Trophoblast cell (in vitro differentiated cells and primary cell): ENCODE measurements at regions not wholly inside any gene's neighbourhood (a gene's known extent, or its start where the extent isn't known, plus 50 kb on each side); places are given as distances from the start of the nearest gene placed in this dataset.
A peak's percentile ranks its signal among the peaks of the same experiment; 100 is the strongest.

Experiments
- DNase-seq, 2 donors: peaks; one replicate each; pipeline ENCODE4 v3.0.0-alpha.2; 2016
- H2AFZ ChIP-seq: 2 replicates; pipeline ENCODE4 v1.6.1; 2013; ENCODE audit warnings: low read length, moderate library complexity, mild to moderate bottlenecking; ENCODE audit not compliant: insufficient read depth, poor library complexity
- H2AK5ac ChIP-seq: 2 replicates; pipeline ENCODE4 v1.6.1; 2013; ENCODE audit warnings: mild to moderate bottlenecking, low read length
- H2BK120ac ChIP-seq: 2 replicates; pipeline ENCODE4 v1.6.1; 2013; ENCODE audit warnings: low read length, mild to moderate bottlenecking, moderate library complexity; ENCODE audit not compliant: insufficient read depth, poor library complexity
- H2BK12ac ChIP-seq: 2 replicates; pipeline ENCODE4 v1.6.1; 2013; ENCODE audit warnings: mild to moderate bottlenecking, low read length, moderate library complexity
- H2BK5ac ChIP-seq: 2 replicates; pipeline ENCODE4 v1.6.1; 2013; ENCODE audit warnings: low read length, low read depth, moderate library complexity, mild to moderate bottlenecking; ENCODE audit not compliant: poor library complexity
- H3K14ac ChIP-seq: 2 replicates; pipeline ENCODE4 v1.6.1; 2013; ENCODE audit warnings: mild to moderate bottlenecking, low read length
- H3K18ac ChIP-seq: 2 replicates; pipeline ENCODE4 v1.6.1; 2013; ENCODE audit warnings: mild to moderate bottlenecking, low read length
- H3K23ac ChIP-seq: 2 replicates; pipeline ENCODE4 v1.6.1; 2013; ENCODE audit warnings: low read length
- H3K27ac ChIP-seq: 2 replicates; pipeline ENCODE4 v1.5.1; 2013; ENCODE audit warnings: low read depth, mild to moderate bottlenecking, inconsistent platforms, low read length, moderate library complexity
- H3K27me3 ChIP-seq: 2 replicates; pipeline ENCODE4 v1.6.1; 2013; ENCODE audit warnings: inconsistent platforms, mild to moderate bottlenecking, low read length, moderate library complexity; ENCODE audit not compliant: insufficient read depth
- H3K36me3 ChIP-seq, 2 experiments: 1 replicate in 1 of 2; 2 replicates in 1 of 2; pipeline ENCODE4 v1.6.1; 2013; ENCODE audit warnings: low read length in 2 of 2, mild to moderate bottlenecking in 2 of 2, moderate library complexity in 1 of 2; ENCODE audit not compliant: insufficient read depth in 2 of 2, control insufficient read depth in 1 of 2
- H3K4ac ChIP-seq: 2 replicates; pipeline ENCODE4 v1.6.1; 2013; ENCODE audit warnings: low read depth, mild to moderate bottlenecking, low read length, moderate library complexity
- H3K4me1 ChIP-seq, 2 experiments: 1 replicate in 1 of 2; 2 replicates in 1 of 2; pipeline ENCODE4 v1.6.1; 2013; ENCODE audit warnings: low read length in 2 of 2, mild to moderate bottlenecking in 2 of 2, moderate library complexity in 1 of 2; ENCODE audit not compliant: insufficient read depth in 2 of 2, control insufficient read depth in 1 of 2
- H3K4me2 ChIP-seq: 2 replicates; pipeline ENCODE4 v1.6.1; 2013; ENCODE audit warnings: inconsistent platforms, mild to moderate bottlenecking, low read length, moderate library complexity
- H3K4me3 ChIP-seq: 2 replicates; pipeline ENCODE4 v1.5.1; 2013; ENCODE audit warnings: mild to moderate bottlenecking, low read depth, low read length, inconsistent platforms
- H3K79me1 ChIP-seq: one replicate; pipeline ENCODE4 v1.6.1; 2013; ENCODE audit warnings: low read length
- H3K79me2 ChIP-seq: 2 replicates; pipeline ENCODE4 v1.6.1; 2013; ENCODE audit warnings: low read length, mild to moderate bottlenecking; ENCODE audit not compliant: control insufficient read depth, insufficient read depth, poor library complexity
- H3K9ac ChIP-seq: 2 replicates; pipeline ENCODE4 v1.6.1; 2013; ENCODE audit warnings: mild to moderate bottlenecking, low read length
- H3K9me3 ChIP-seq: 2 replicates; pipeline ENCODE4 v1.6.1; 2013; ENCODE audit warnings: low read depth, mild to moderate bottlenecking, control low read depth, inconsistent platforms, low read length; ENCODE audit not compliant: insufficient read depth
- H4K12ac ChIP-seq: 2 replicates; pipeline ENCODE4 v1.6.1; 2013; ENCODE audit warnings: low read depth, mild to moderate bottlenecking, low read length, moderate library complexity
- H4K8ac ChIP-seq: 2 replicates; pipeline ENCODE4 v1.6.1; 2013; ENCODE audit warnings: low read depth, mild to moderate bottlenecking, low read length, moderate library complexity
- H4K91ac ChIP-seq: one replicate; pipeline ENCODE4 v1.6.1; 2013; ENCODE audit warnings: low read depth, mild to moderate bottlenecking, low read length, moderate library complexity
- WGBS: extraction: QIAGEN DNeasy Blood & Tissue Kit; methylation state at CpG from one replicate; pipeline ENCODE4 v1.1.7; 2013; ENCODE audit warnings: missing lambda C conversion rate; ENCODE audit not compliant: insufficient read length, insufficient coverage; ENCODE audit errors: extremely low coverage; 5-methylcytosine and 5-hydroxymethylcytosine counted together

DNA sequence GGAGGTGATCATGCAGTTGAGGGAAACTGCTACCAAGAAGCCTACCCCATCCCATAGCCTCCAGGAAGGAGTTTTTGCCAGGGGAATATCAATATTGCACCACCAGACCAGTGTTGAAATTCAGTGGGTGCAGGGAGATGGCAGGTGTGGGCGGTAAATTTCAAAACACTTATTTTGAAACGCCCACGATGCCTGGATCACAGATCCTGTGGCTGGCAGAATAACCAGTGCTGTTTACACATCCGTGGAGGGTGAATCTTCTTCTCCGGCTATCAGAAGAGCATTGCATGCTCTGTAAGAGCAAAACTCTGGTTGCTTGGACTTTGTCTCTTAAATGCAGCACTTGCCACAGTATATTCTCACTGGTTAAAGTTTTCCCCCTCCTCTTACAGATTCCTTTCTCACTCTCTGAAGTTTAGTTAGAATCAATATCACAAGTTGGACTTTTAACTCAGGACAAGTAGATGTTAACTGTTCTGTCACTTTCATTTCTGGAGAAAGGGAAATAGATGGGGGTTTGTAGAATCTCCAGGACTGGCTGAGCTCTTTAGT lies 70.5 kb upstream of the ZCCHC2 start:
- peaks cover 0 to 2% of the 10 kb centered on the region in 2 experiments for H3K36me3 ChIP-seq
- H3K14ac ChIP-seq = no peak overlapping the region
- no peak overlapping the region for H2BK12ac ChIP-seq
- no peak overlapping the region for H4K91ac ChIP-seq
- H4K12ac ChIP-seq = no peak overlapping the region
- no peaks in the 10 kb centered on the region for H3K79me1 ChIP-seq
- no peak overlapping the region for H4K8ac ChIP-seq
- no peak overlapping the region for H3K27ac ChIP-seq
- H2BK5ac ChIP-seq = no peak overlapping the region
- no CpG with 5 or more reads among the region's 5 CpGs for WGBS
- no peaks in the 10 kb centered on the region for H3K79me2 ChIP-seq
- H3K27me3 ChIP-seq = no peaks in the 10 kb centered on the region
- no peak overlapping the region for H3K9ac ChIP-seq
- H2AK5ac ChIP-seq = no peak overlapping the region
- no peaks in the 10 kb centered on the region for H3K4me1 ChIP-seq
- H3K4me3 ChIP-seq = no peak overlapping the region
- no peak overlapping the region for H3K4me2 ChIP-seq
- peak; percentile 35 to 65 for DNase-seq
- H3K18ac ChIP-seq = no peak overlapping the region
- no peak overlapping the region for H3K23ac ChIP-seq
- no peak overlapping the region for H3K4ac ChIP-seq
- H2AFZ ChIP-seq = no peak overlapping the region
- peaks cover 2% of the 10 kb centered on the region for H3K9me3 ChIP-seq
- H2BK120ac ChIP-seq = no peak overlapping the region

GRCh38 chr18:62453864-62454263 lies 69.0 kb upstream of the ZCCHC2 start:
- Histone ChIP-seq H3K27me3 (no peaks in the 10 kb centered on the region), H2BK12ac (no peak overlapping the region), H3K79me2 (no peaks in the 10 kb centered on the region), H3K36me3 (no peaks in the 10 kb centered on the region), H2AK5ac (no peak overlapping the region), H2BK5ac (no peak overlapping the region), H2BK120ac (no peak overlapping the region), H2AFZ (no peak overlapping the region), H3K14ac (no peak overlapping the region), H3K9me3 (no peaks in the 10 kb centered on the region), H3K4me3 (no peak overlapping the region), H4K8ac (no peak overlapping the region), H3K4me2 (no peak overlapping the region), H3K18ac (no peak overlapping the region), H4K12ac (no peak overlapping the region), H3K9ac (no peak overlapping the region), H3K4me1 (no peaks in the 10 kb centered on the region), H3K4ac (no peak overlapping the region), H4K91ac (no peak overlapping the region), H3K27ac (no peak overlapping the region), H3K23ac (no peak overlapping the region), H3K79me1 (no peaks in the 10 kb centered on the region)
- no CpG with 5 or more reads among the region's 3 CpGs for WGBS
- no peak for DNase-seq

DNA sequence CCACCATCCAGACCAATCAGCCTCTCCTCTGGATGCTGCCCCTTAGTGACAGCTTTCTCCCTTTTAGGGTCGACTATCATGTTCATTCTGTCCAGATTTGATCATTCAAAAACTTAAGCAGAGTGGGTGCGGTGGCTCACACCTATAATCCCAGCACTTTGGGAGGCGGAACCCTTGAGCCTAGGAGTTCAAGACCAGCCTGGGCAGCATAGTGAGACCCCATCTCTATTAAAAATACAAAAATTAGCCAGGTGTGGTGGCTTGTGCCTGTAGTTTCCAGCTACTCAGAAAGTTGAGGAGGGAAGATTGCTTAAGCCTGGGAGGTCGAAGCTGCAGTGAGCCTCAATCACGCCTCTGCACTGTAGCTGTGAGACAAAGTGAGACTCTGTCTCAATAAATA lies 68.3 kb upstream of the ZCCHC2 start:
- H3K4me1 ChIP-seq = no peaks in the 10 kb centered on the region
- no peaks in the 10 kb centered on the region for H3K36me3 ChIP-seq
- H2AK5ac ChIP-seq = no peak overlapping the region
- H2BK120ac ChIP-seq = no peak overlapping the region
- no CpG with 5 or more reads among the region's 5 CpGs for WGBS
- H3K27ac ChIP-seq = no peak overlapping the region
- H2BK12ac ChIP-seq = no peak overlapping the region
- H3K18ac ChIP-seq = no peak overlapping the region
- H3K14ac ChIP-seq = no peak overlapping the region
- no peaks in the 10 kb centered on the region for H3K9me3 ChIP-seq
- no peak overlapping the region for H2BK5ac ChIP-seq
- H3K4me2 ChIP-seq = no peak overlapping the region
- H3K9ac ChIP-seq = no peak overlapping the region
- DNase-seq = no peak
- H4K12ac ChIP-seq = no peak overlapping the region
- H3K23ac ChIP-seq = no peak overlapping the region
- H3K79me2 ChIP-seq = no peaks in the 10 kb centered on the region
- H3K27me3 ChIP-seq = no peaks in the 10 kb centered on the region
- no peak overlapping the region for H3K4me3 ChIP-seq
- H4K8ac ChIP-seq = no peak overlapping the region
- no peak overlapping the region for H3K4ac ChIP-seq
- no peak overlapping the region for H4K91ac ChIP-seq
- no peak overlapping the region for H2AFZ ChIP-seq
- H3K79me1 ChIP-seq = no peaks in the 10 kb centered on the region

DNA sequence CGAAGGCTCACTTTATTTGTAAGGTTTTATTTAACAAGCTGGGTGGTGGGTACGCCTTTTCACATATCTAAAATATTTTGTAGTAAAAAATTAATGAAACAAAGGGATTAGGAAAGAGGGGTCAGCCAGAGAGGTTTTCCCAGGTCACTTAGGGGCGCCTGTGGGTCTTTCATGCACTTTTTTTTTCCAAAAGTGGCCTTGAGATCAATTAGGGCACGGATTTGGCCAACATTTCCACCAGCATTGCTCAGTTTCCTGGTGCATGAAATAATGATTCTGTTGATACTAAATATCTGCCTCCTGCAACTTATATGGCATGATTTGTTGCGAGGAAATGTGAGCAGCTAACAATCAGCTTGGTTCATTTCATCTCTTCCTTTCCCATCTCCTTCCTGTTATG lies 67.6 kb upstream of the ZCCHC2 start:
- no peaks in the 10 kb centered on the region for H3K36me3 ChIP-seq
- no peak overlapping the region for H3K9ac ChIP-seq
- H2BK120ac ChIP-seq = no peak overlapping the region
- H3K18ac ChIP-seq = no peak overlapping the region
- WGBS = no CpG with 5 or more reads among the region's 5 CpGs
- H2AK5ac ChIP-seq = no peak overlapping the region
- H3K27ac ChIP-seq = no peak overlapping the region
- H3K27me3 ChIP-seq = no peaks in the 10 kb centered on the region
- H3K4ac ChIP-seq = no peak overlapping the region
- H3K4me2 ChIP-seq = no peak overlapping the region
- no peak overlapping the region for H4K8ac ChIP-seq
- H3K4me3 ChIP-seq = no peak overlapping the region
- H4K91ac ChIP-seq = no peak overlapping the region
- no peaks in the 10 kb centered on the region for H3K4me1 ChIP-seq
- H3K79me2 ChIP-seq = no peaks in the 10 kb centered on the region
- H3K9me3 ChIP-seq = no peaks in the 10 kb centered on the region
- H3K79me1 ChIP-seq = no peaks in the 10 kb centered on the region
- no peak overlapping the region for H3K14ac ChIP-seq
- DNase-seq = no peak
- no peak overlapping the region for H4K12ac ChIP-seq
- H2BK12ac ChIP-seq = no peak overlapping the region
- H2BK5ac ChIP-seq = no peak overlapping the region
- H3K23ac ChIP-seq = no peak overlapping the region
- H2AFZ ChIP-seq = no peak overlapping the region
